ENCODE measurements at regions not wholly inside any gene's neighbourhood (a gene's known extent, or its start where the extent isn't known, plus 50 kb on each side); places are given as distances from the start of the nearest gene placed in this dataset.
A peak's percentile ranks its signal among the peaks of the same experiment; 100 is the strongest.
"Not testable (repeated sequence)": the region's sequence is repeated elsewhere in the genome, so short reads cannot be mapped to it uniquely, and the experiment has no call there.

GRCh38 chr10:60508831-60509230 lies 119.2 kb upstream of the ANK3 start:
- DNase-seq, result peak; percentile 21

GRCh38 chr10:60508037-60508436 lies 118.4 kb upstream of the ANK3 start:
- DNase-seq, result no peak

GRCh38 chr10:60502621-60503020 lies 112.9 kb upstream of the ANK3 start:
- no peak for DNase-seq

- DNase-seq, result no peak
These were observed 109.3 kb upstream of the ANK3 start for GRCh38 chr10:60498985-60499384.

GRCh38 chr10:60497364-60497763 lies 107.7 kb upstream of the ANK3 start:
- no peak for DNase-seq

- DNase-seq, result no peak
These were observed 106.5 kb upstream of the ANK3 start for GRCh38 chr10:60496181-60496580.

GRCh38 chr10:60495338-60496055 lies 105.8 kb upstream of the ANK3 start:
- no peak for DNase-seq

GRCh38 chr10:60494774-60495173 lies 105.1 kb upstream of the ANK3 start:
- DNase-seq, result no peak

GRCh38 chr10:60491162-60491561 lies 101.5 kb upstream of the ANK3 start:
- no peak for DNase-seq

GRCh38 chr10:60490013-60490412 lies 100.3 kb upstream of the ANK3 start:
- no peak for DNase-seq

- DNase-seq, result no peak
These were observed 98.5 kb upstream of the ANK3 start for GRCh38 chr10:60488111-60488669.

- no peak for DNase-seq
These were observed 97.9 kb upstream of the ANK3 start for GRCh38 chr10:60487543-60487942.

- no peak for DNase-seq
These were observed 95.3 kb upstream of the ANK3 start for GRCh38 chr10:60485025-60485424.

GRCh38 chr10:60480865-60481563 lies 91.3 kb upstream of the ANK3 start:
- DNase-seq, result no peak

GRCh38 chr10:60479305-60480020 lies 89.8 kb upstream of the ANK3 start:
- DNase-seq, result no peak

- no peak for DNase-seq
These were observed 86.8 kb upstream of the ANK3 start for GRCh38 chr10:60476451-60476850.

- DNase-seq, result no peak
These were observed 83.9 kb upstream of the ANK3 start for GRCh38 chr10:60473557-60473956.

GRCh38 chr10:60470091-60470490 lies 80.4 kb upstream of the ANK3 start:
- no peak for DNase-seq

GRCh38 chr10:60469147-60469546 lies 79.5 kb upstream of the ANK3 start:
- DNase-seq, result not testable (repeated sequence)

- DNase-seq, result no peak
These were observed 77.5 kb upstream of the ANK3 start for GRCh38 chr10:60467202-60467546.

- no peak for DNase-seq
These were observed 76.9 kb upstream of the ANK3 start for GRCh38 chr10:60466267-60467201.

- no peak for DNase-seq
These were observed 76.1 kb upstream of the ANK3 start for GRCh38 chr10:60465801-60466200.

GRCh38 chr10:60464659-60465058 lies 75.0 kb upstream of the ANK3 start:
- no peak for DNase-seq
